Suprapubic skin (tissue), 3 donors: ENCODE measurements at regions not wholly inside any gene's neighbourhood (a gene's known extent, or its start where the extent isn't known, plus 50 kb on each side); places are given as distances from the start of the nearest gene placed in this dataset.

Source experiments
- CTCF ChIP-seq, 2 donors: fragments of 200-600 bp in 1 of 2; fragments of 450-650 bp in 1 of 2; sonication (generic) in 1 of 2; IDR thresholded peaks; one replicate each; pipeline ENCODE4 v1.5.1; 2016 to 2019; ENCODE audit warnings: antibody characterized with exemption in 2 of 2, mild to moderate bottlenecking in 1 of 2, moderate library complexity in 1 of 2
- EP300 ChIP-seq: sonication (generic); formaldehyde crosslinking; IDR thresholded peaks from one replicate; pipeline ENCODE4 v1.6.1; 2017; ENCODE audit warnings: antibody characterized with exemption
- POLR2A ChIP-seq, 2 donors: fragments of 450-650 bp; IDR thresholded peaks; one replicate each; pipeline ENCODE4 v1.6.1; 2017; ENCODE audit warnings: antibody characterized with exemption in 2 of 2, mild to moderate bottlenecking in 2 of 2, moderate library complexity in 2 of 2

- TF ChIP-seq CTCF (IDR thresholded peaks at IDR 0.05) (no peak), EP300 (no peak), POLR2A (IDR thresholded peaks at IDR 0.05) (no peak)
Observed at GRCh38 chr4:53659112-53659511, 67.8 kb upstream of the LNX1 start.
